ENCODE measurements at regions not wholly inside any gene's neighbourhood (a gene's known extent, or its start where the extent isn't known, plus 50 kb on each side); places are given as distances from the start of the nearest gene placed in this dataset.
"Not testable (repeated sequence)": the region's sequence is repeated elsewhere in the genome, so short reads cannot be mapped to it uniquely, and the experiment has no call there.

GRCh38 chr5:120088836-120089235 lies 375.3 kb upstream of the PRR16 start:
- DNase-seq (ENCODE audit: low read depth): no peak

- DNase-seq (ENCODE audit: low read depth): no peak
Measured at GRCh38 chr5:120091376-120091948, 372.6 kb upstream of the PRR16 start.

GRCh38 chr5:120092649-120093048 lies 371.5 kb upstream of the PRR16 start:
- DNase-seq (ENCODE audit: low read depth): no peak

GRCh38 chr5:120093178-120093577 lies 370.9 kb upstream of the PRR16 start:
- no peak for DNase-seq (ENCODE audit: low read depth)

- DNase-seq (ENCODE audit: low read depth): no peak
Measured at GRCh38 chr5:120096413-120096812, 367.7 kb upstream of the PRR16 start.

GRCh38 chr5:120098426-120098825 lies 365.7 kb upstream of the PRR16 start:
- DNase-seq (ENCODE audit: low read depth): no peak

GRCh38 chr5:120098902-120099535 lies 365.1 kb upstream of the PRR16 start:
- no peak for DNase-seq (ENCODE audit: low read depth)

GRCh38 chr5:120101771-120102170 lies 362.3 kb upstream of the PRR16 start:
- no peak for DNase-seq (ENCODE audit: low read depth)

- no peak for DNase-seq (ENCODE audit: low read depth)
Measured at GRCh38 chr5:120103495-120103894, 360.6 kb upstream of the PRR16 start.

- no peak for DNase-seq (ENCODE audit: low read depth)
Measured at GRCh38 chr5:120106912-120107525, 357.1 kb upstream of the PRR16 start.

GRCh38 chr5:120108586-120109248 lies 355.4 kb upstream of the PRR16 start:
- peak; percentile 28 for DNase-seq (ENCODE audit: low read depth)

GRCh38 chr5:120122703-120123102 lies 341.4 kb upstream of the PRR16 start:
- no peak for DNase-seq (ENCODE audit: low read depth)

- no peak for DNase-seq (ENCODE audit: low read depth)
Measured at GRCh38 chr5:120124031-120124430, 340.1 kb upstream of the PRR16 start.

GRCh38 chr5:120124961-120125360 lies 339.1 kb upstream of the PRR16 start:
- DNase-seq (ENCODE audit: low read depth): no peak

GRCh38 chr5:120132347-120132746 lies 331.8 kb upstream of the PRR16 start:
- DNase-seq (ENCODE audit: low read depth): not testable (repeated sequence)

GRCh38 chr5:120134944-120135343 lies 329.2 kb upstream of the PRR16 start:
- DNase-seq (ENCODE audit: low read depth): no peak

GRCh38 chr5:120137582-120137981 lies 326.5 kb upstream of the PRR16 start:
- no peak for DNase-seq (ENCODE audit: low read depth)

GRCh38 chr5:120139039-120139438 lies 325.1 kb upstream of the PRR16 start:
- DNase-seq (ENCODE audit: low read depth): peak; percentile 94

GRCh38 chr5:120140501-120140900 lies 323.6 kb upstream of the PRR16 start:
- no peak for DNase-seq (ENCODE audit: low read depth)

GRCh38 chr5:120141076-120141475 lies 323.0 kb upstream of the PRR16 start:
- DNase-seq (ENCODE audit: low read depth): no peak

GRCh38 chr5:120146787-120147186 lies 317.3 kb upstream of the PRR16 start:
- no peak for DNase-seq (ENCODE audit: low read depth)

- not testable (repeated sequence) for DNase-seq (ENCODE audit: low read depth)
Measured at GRCh38 chr5:120147911-120148310, 316.2 kb upstream of the PRR16 start.

GRCh38 chr5:120150770-120151169 lies 313.3 kb upstream of the PRR16 start:
- no peak for DNase-seq (ENCODE audit: low read depth)
